ENCODE measurements at regions not wholly inside any gene's neighbourhood (a gene's known extent, or its start where the extent isn't known, plus 50 kb on each side); places are given as distances from the start of the nearest gene placed in this dataset.
"Not testable (repeated sequence)": the region's sequence is repeated elsewhere in the genome, so short reads cannot be mapped to it uniquely, and the experiment has no call there.

DNA sequence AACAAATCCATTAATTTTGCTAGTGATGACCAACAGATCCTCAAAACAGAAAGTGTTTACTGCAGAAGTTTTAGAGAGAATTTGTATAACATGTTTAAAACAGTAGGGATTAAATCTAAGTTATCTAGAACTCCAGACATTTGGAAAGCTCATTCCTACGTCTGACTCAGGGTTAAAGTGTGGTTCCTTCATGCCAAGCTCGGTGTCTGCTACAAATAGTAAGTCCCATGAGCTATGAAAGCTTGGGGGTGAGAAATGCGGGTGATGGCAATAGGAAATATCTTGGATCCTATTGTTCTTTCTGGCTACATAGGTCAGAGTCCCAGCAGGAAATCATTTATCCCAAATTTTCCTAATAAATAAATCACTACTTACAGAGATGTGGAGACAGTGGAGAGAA is 867.1 kb downstream of the UQCRFS1 start:
- DNase-seq (ENCODE audit: low read depth): no peak

DNA sequence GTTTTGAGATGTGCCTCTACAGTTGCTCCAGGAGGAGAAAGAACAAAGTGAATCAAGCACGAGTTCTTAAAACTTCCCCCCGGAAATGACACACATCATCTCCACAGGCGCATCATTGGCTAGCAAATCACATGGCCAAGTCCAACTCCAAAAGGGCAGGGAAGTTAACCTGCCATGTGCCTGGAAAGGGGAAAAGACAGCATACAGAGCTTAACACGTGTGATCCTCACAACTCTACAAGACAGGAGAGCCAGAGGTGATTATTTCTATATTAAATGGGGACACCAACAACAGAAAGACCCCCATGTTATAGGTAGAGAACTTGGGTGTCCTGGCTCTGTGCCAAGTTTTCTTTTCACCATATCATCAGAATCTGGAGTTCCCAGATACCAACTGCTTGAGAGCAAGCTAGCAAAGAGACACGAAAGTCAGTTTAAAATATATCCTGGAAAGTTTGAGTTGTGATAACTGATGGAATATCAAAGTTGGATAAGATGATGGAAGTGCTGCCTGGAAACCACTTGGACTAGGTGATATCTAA is 871.1 kb downstream of the UQCRFS1 start:
- DNase-seq (ENCODE audit: low read depth): no peak

DNA sequence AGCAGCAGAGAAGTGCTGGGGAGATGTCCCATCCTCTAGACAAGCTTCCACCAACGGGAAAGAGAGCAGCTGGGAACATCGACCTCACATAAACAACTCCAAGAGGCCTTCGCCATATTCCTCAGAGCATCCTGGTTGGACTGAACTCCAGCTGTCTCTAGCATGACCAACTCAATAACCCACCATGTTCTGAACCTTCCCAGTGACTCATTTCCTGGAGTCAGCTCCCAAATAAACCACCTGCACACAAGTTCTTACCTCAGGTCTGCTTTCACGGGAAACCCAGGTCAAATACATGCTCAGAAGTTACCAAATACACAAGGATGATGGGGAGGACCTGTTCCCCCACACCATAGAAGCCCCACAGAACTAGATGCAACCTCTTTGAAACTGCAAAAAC is 878.5 kb downstream of the UQCRFS1 start:
- DNase-seq (ENCODE audit: low read depth): no peak

GRCh38 chr19:28333909-28334308 is 879.0 kb downstream of the UQCRFS1 start:
- DNase-seq (ENCODE audit: low read depth): no peak

GRCh38 chr19:28332886-28333285 is 880.1 kb downstream of the UQCRFS1 start:
- DNase-seq (ENCODE audit: low read depth): no peak

GRCh38 chr19:28332351-28332750 is 880.6 kb downstream of the UQCRFS1 start:
- no peak for DNase-seq (ENCODE audit: low read depth)

GRCh38 chr19:28331596-28331995 is 881.4 kb downstream of the UQCRFS1 start:
- no peak for DNase-seq (ENCODE audit: low read depth)

DNA sequence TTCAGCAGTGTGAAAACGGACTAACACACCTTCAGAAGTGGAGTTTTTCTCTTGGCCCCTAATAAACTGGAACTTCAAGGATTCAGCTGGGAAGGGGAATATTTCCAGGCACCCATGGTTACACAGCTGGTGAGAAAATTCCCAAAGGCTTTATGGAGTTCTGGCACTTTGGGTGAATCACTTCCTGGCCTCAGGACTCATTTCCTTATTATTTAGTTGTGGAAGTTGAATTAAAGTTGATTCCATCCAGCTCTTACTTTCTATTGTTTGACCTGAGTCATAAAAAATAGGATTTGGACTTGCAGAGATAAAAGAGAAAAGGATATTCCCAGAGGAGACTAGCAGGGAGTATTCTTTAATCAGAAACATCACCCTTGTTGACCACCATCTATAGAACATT is 882.1 kb downstream of the UQCRFS1 start:
- no peak for DNase-seq (ENCODE audit: low read depth)

- DNase-seq (ENCODE audit: low read depth): no peak
Measured at GRCh38 chr19:28329429-28329828, 883.5 kb downstream of the UQCRFS1 start.

DNA sequence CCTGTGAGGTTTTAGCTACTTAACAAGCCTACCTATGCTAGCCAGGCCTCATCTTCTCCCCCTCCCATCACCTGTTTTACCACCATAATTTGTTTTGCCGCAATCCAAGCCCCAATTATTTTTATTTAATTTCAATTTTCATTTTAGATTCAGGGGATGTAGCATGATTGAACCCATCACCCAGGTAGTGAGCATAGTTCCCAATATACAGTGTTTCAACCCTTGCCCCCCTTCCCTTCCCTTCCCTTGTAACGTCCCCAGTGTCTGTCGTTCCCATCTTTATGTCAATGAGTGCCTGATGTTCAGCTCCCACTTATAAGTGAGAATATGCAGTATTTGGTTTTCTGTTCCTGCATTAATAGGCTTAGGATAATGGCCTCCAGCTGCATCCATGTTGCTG is 885.0 kb downstream of the UQCRFS1 start:
- DNase-seq (ENCODE audit: low read depth): no peak

DNA sequence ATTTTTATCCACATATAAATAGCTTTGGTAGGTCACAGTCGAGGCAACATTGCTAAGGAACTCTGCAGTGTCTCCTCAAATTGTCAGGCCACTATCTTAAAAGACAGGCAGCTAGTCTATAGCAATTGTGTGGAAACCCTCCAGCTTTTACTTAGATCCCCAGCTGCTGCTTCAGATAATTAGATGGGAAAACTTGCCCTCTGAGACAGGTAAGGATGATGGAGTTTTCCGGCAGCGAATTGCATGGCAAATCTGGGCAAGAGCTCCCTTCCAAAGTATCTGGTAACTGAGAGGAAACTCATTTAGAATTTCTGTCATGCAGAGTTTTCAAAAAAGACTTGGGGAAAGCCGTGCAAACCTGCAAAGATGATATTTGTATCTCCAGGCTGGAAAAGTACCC is 886.2 kb downstream of the UQCRFS1 start:
- no peak for DNase-seq (ENCODE audit: low read depth)

DNA sequence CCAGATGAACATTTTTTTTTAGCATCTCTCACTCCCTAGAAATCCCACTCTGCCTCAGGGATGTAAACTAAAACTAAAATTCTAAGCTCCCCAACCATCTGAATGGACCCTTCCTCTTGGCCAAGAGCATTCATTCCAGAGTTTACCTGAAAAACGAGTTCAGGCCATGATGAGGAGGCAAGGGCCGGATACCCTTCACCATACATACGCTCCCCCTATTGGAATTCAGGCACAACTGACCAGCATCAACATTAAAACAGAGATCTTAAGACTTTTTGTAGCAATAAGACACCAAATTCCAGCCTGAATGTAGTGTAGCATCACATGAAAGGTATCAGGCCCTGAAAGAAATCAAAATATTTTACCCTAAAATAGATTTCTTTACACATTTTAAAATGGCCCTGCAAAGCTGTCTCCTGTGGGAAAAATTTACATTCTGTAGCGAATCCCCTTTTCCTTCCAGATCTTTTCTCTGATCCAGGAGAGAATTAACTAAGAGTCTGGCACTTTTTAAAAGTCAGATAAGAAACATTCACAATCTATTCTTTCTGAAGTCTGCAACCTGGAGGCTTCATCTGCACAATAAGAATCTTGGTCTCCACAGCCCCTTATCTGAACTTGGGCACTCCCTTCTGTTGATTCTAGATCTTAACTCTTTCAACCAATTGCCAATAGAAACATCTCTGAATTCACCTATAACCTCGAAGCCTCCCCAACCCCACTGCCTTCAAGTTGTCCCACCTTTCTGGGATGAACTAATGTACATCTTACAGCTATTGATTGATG is 888.5 kb downstream of the UQCRFS1 start:
- DNase-seq (ENCODE audit: low read depth): no peak

DNA sequence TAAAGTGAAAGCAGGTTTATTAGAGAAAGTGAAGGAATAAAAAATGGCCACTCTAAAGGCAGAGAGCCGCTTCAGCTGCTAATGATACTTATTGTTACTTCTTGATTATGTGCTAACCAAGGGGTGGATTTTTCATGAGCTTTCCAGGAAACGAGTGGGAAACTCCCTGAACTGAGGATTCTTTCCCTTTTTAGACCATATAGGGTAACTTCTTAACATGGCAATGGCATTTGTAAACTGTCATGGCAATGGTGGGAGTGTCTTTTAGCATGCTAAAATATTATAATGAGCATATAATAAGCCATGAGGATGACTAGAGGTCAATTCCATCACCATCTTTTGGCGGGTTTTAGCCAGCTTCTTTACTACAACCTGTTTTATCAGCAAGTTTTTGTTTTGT is 890.0 kb downstream of the UQCRFS1 start:
- no peak for DNase-seq (ENCODE audit: low read depth)

DNA sequence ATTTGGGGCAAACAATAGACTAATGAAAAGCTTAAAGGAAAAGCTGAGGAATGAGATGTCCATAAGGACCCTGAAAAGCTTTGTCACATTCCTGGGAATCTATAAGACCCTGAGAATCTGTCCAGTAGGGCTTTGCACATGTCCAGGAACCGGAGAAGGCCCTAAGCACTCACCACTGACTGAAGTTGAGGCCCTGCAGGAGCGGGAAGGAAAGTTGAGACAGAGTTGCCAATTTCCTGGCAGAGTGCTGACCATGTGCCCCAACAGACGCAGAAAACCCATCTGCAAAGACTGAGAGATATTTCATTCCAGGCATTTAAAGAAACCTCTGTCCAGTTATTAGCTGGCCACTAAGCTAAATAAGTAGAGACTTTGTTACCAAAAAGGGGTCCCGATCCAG is 890.5 kb downstream of the UQCRFS1 start:
- DNase-seq (ENCODE audit: low read depth): no peak

DNA sequence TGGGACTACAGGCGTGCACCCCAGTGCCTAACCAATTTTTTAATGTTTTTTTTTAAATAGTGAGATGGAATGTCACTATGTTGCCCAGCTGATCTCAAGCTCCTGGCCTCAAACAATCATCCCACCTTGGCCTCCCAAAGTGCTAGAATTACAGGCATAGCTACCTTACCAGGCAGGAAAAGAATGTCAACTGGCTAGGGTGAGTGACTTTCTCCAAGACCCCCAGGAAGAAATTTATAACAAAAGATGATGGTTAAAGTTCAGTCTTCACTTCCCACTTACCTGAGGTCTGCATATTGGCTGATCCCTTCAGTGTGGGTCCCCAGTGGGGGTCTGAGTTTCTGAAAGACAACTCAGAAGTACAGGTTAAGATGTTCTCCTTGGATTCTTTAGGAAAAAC is 893.0 kb downstream of the UQCRFS1 start:
- no peak for DNase-seq (ENCODE audit: low read depth)

DNA sequence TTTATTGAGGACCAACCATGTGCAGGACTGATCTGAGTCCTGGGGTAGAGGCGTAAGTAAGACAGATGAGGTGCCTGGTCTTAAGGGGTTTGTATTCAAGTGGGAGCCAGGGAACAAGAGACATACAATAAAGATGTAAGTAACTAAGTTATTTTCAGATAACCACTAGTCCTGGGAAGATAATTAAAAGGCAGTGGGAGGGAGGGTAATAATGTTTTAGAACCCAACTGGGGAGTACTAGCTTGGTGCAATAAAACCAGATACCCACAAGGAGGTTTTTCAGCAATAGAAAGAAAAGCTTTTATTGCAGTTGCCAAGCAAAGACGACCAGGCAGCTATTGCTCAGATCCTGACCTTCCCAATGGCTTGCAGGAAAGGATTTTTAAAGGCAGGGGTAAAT is 893.7 kb downstream of the UQCRFS1 start:
- DNase-seq (ENCODE audit: low read depth): no peak

DNA sequence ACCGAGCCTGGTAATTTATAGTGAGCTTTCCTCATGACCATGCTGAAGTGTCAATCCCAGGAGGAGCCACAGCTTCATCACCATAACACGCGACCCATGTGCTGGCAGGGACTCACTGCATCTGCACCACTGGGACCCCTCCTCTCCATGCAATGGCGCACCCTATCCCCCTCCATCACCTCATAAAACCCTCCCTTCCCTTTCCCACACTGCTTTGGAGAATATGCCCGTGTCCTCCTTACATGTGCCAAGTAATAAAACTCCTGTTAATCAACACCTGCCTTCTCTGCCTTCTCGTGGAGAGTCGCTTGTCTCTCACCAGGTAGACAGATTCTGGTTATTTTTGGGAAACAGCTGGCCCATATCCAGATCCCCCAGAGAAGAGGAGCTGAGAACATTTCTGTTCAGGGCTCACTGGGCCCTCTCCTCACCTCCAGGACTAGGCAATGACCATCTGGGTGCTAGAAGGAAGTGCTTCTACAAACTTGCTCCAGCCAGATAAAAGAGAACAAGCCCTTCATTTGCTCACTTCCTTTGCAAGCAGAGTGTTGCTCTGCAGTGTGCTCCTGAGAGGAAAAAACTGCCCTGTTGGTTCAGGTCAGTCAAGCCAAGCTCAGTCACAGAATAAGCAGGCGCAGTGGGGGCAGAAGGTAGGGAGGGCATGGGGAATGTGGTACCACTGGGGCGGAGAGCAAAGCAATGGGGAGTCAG is 894.3 kb downstream of the UQCRFS1 start:
- DNase-seq (ENCODE audit: low read depth): no peak

DNA sequence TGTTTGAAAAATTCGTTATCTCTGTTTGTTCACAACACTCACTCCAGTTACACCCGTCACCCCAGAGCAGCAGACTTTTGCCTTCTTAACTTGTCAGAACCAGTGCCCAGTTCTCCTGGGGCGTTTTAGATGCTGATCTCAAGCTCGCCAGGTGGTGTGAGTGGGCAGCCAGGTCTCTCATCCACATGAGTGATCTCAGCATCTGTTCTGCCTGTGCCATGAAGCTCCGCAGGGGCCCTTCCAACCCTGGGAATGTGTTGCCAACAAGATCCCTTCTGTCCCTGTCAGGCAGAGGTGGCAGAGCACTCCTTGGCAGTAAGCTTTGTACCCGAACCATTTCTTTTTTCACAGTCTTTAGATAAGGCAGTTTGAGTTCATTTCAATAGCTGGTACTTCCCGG is 896.5 kb downstream of the UQCRFS1 start:
- no peak for DNase-seq (ENCODE audit: low read depth)

DNA sequence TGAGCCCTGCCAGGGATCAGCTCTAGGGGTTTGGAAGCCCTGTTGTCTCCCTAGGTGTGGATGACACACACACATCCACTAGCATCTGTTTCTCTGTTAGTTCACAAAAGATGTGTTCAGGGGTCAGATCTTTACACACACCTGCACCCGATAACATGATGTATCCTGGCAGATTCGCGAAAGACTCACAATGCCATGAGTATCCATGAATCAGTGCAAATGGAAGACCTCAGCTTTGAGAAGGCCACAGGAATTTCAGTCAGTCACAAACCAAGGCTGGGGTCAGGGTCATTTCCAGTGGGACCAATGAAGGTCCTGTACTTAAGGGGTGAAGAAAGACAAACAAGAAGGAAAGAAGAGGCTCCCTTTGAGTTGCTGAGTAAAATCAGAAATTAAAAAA is 898.2 kb downstream of the UQCRFS1 start:
- DNase-seq (ENCODE audit: low read depth): no peak

DNA sequence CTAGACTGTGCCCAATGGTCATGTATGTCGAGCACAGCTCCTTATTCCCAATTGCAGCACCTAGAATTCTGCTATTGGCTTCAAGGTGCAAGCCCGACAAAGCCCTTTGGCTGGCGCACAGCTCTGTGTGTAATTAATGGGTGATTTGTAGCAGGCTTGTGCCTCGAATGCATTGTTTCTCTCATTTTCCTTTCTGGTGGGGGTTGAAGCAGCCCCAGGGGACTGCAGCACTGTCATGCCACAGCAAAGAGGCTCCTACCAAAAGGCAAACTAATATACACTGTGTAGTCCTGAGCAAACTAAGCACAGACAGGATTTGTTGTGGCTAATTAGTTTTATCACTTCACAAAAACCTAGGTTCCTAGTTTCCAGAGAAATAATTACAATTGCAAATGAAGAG is 898.7 kb downstream of the UQCRFS1 start:
- no peak for DNase-seq (ENCODE audit: low read depth)

- DNase-seq (ENCODE audit: low read depth): no peak
Measured at GRCh38 chr19:28313633-28314032, 899.3 kb downstream of the UQCRFS1 start.

DNA sequence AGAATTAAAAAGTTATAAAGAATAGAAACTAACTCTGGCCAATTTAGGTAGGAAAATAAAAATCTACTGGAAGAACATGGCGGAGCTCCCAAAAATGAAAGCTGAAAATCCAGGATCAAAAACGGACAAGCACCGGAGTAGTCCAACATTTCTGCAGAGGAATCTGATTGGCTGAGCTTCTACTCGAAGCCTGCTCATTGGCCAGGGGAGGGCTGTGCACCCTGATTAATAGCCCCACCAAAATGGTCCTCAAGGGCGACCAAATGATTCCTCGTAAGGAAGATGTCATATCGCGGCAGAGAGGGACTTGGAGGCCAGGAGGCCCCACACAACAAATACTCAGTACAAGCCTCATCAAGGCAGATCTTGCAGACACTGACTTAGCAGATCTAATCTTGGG is 900.7 kb downstream of the UQCRFS1 start:
- no peak for DNase-seq (ENCODE audit: low read depth)

- DNase-seq (ENCODE audit: low read depth): not testable (repeated sequence)
Measured at GRCh38 chr19:28310829-28311228, 902.1 kb downstream of the UQCRFS1 start.

All from myocyte (in vitro differentiated cells).